Transverse colon (tissue), 4 donors: ENCODE measurements at regions not wholly inside any gene's neighbourhood (a gene's known extent, or its start where the extent isn't known, plus 50 kb on each side); places are given as distances from the start of the nearest gene placed in this dataset.

Experiments used
- DNase-seq: peaks from one replicate; pipeline ENCODE4 v3.0.0-alpha.2; 2019
- H3K27ac ChIP-seq, 4 donors: fragments of 200-600 bp; sonication (generic); 2 replicates each; pipeline ENCODE4 v1.5.1; 2016 to 2018; ENCODE audit warnings: inconsistent platforms in 4 of 4
- H3K27me3 ChIP-seq: fragments of 200-600 bp; sonication (generic); 2 replicates; pipeline ENCODE4 v1.5.1; 2017; ENCODE audit warnings: inconsistent platforms
- H3K36me3 ChIP-seq, 4 donors: fragments of 200-600 bp; sonication (generic); 2 replicates each; pipeline ENCODE4 v1.5.1; 2017 to 2019; ENCODE audit warnings: inconsistent platforms in 4 of 4
- H3K4me1 ChIP-seq, 4 donors: fragments of 200-600 bp; sonication (generic); 2 replicates each; pipeline ENCODE4 v1.5.1; 2017 to 2020; ENCODE audit warnings: inconsistent platforms in 4 of 4
- H3K4me3 ChIP-seq, 4 donors: fragments of 200-600 bp; sonication (generic); 1 replicate in 1 of 4; 2 replicates in 3 of 4; pipeline versions ENCODE4 v1.5.1 to v1.6.1; 2017 to 2019; ENCODE audit warnings: inconsistent platforms in 4 of 4
- H3K9me3 ChIP-seq, 2 donors: fragments of 200-600 bp; sonication (generic); 2 replicates each; pipeline ENCODE4 v1.5.1; 2017 to 2019; ENCODE audit warnings: inconsistent platforms in 2 of 2
- CTCF ChIP-seq, 5 experiments: fragments of 200-600 bp in 3 of 5; fragments of 450-650 bp in 2 of 5; sonication (generic) in 3 of 5; IDR thresholded peaks; 1 replicate in 2 of 5; 2 replicates in 3 of 5; pipeline ENCODE4 v1.5.1; 2016 to 2017; ENCODE audit warnings: antibody characterized with exemption in 5 of 5, inconsistent platforms in 3 of 5, mild to moderate bottlenecking in 2 of 5, moderate library complexity in 1 of 5
- EP300 ChIP-seq: sonication (generic); formaldehyde crosslinking; IDR thresholded peaks from one replicate; pipeline ENCODE4 v1.6.1; 2017; ENCODE audit warnings: antibody characterized with exemption, low read depth
- POLR2A ChIP-seq: fragments of 450-650 bp; IDR thresholded peaks from one replicate; pipeline ENCODE4 v1.6.1; 2016; ENCODE audit warnings: antibody characterized with exemption, mild to moderate bottlenecking, moderate library complexity
- POLR2AphosphoS5 ChIP-seq, 3 donors: sonication (generic); formaldehyde crosslinking; IDR thresholded peaks; one replicate each; pipeline ENCODE4 v1.6.1; 2016; ENCODE audit warnings: antibody characterized with exemption in 3 of 3
- WGBS, 2 donors: methylation state at CpG; one replicate each; pipeline ENCODE4 v1.1.5; 2018; ENCODE audit warnings: low coverage in 1 of 2; 5-methylcytosine and 5-hydroxymethylcytosine counted together
- in situ Hi-C, 4 donors: fragments of 200-750 bp; cut with MboI; loops; one replicate each; pipeline versions ENCODE4 v1.15.0 to v1.15.1; 2017; ENCODE audit warnings: low sequenced_read_pairs in 3 of 4, low pct_ligation_motif_present in 1 of 4, low pct_unique_long_range_greater_than_20kb in 1 of 4
- intact Hi-C: fragments of 100-400 bp; cut with DNase I; formaldehyde crosslinking; loops from one replicate; pipeline ENCODE4 v1.15.1; 2023; ENCODE audit warnings: low total_unique reads

GRCh38 chr18:60555625-60556024 is 183.1 kb upstream of the MC4R start:
- no peaks in the 10 kb centered on the region for H3K4me1 ChIP-seq
- intact Hi-C loops: no loop called here
- H3K9me3 ChIP-seq: no peaks in the 10 kb centered on the region
- H3K36me3 ChIP-seq: no peaks in the 10 kb centered on the region
- H3K27ac ChIP-seq: no peak overlapping the region
- 55 to 62% methylated on average over 4 to 5 of the region's 5 CpGs for WGBS, 2 donors
- no peak overlapping the region for H3K4me3 ChIP-seq
- no peaks in the 10 kb centered on the region for H3K27me3 ChIP-seq
- in situ Hi-C loops: loop anchor here in 3 of 4 donors (10.0 to 25.0 kb wide), 3 partner anchors 571 to 721 kb away; no protein-coding TSS in a partner anchor
- DNase-seq: no peak
- TF ChIP-seq CTCF (IDR thresholded peaks at IDR 0.05): no peak
- no peak for TF ChIP-seq POLR2A
- no peak for TF ChIP-seq EP300
- no peak for TF ChIP-seq POLR2AphosphoS5 (IDR thresholded peaks at IDR 0.05)

GRCh38 chr18:60556326-60556725 is 183.8 kb upstream of the MC4R start:
- Histone ChIP-seq H3K27me3 (no peaks in the 10 kb centered on the region), H3K9me3 (no peaks in the 10 kb centered on the region), H3K36me3 (no peaks in the 10 kb centered on the region), H3K4me3 (no peak overlapping the region), H3K27ac (no peak overlapping the region), H3K4me1 (no peaks in the 10 kb centered on the region)
- DNase-seq: no peak
- WGBS, 2 donors: 86% methylated on average over 1 of the region's 1 CpG; no CpG with 5 or more reads in 1 of the 2 donors
- in situ Hi-C loops (loop anchor here in 3 of 4 donors (10.0 to 25.0 kb wide), 3 partner anchors 572 to 722 kb away; no protein-coding TSS in a partner anchor), intact Hi-C loops (no loop called here)
- TF ChIP-seq POLR2A (no peak), EP300 (no peak), POLR2AphosphoS5 (IDR thresholded peaks at IDR 0.05) (no peak), CTCF (IDR thresholded peaks at IDR 0.05) (no peak)

GRCh38 chr18:60560071-60560470 is 187.5 kb upstream of the MC4R start:
- Histone ChIP-seq H3K27ac (no peak overlapping the region), H3K4me3 (no peak overlapping the region), H3K27me3 (no peaks in the 10 kb centered on the region), H3K4me1 (no peaks in the 10 kb centered on the region), H3K9me3 (no peaks in the 10 kb centered on the region), H3K36me3 (no peaks in the 10 kb centered on the region)
- 23 to 60% methylated on average over 1 to 2 of the region's 2 CpGs for WGBS, 2 donors
- in situ Hi-C loops: loop anchor here in 2 of 4 donors (25.0 kb wide), 1 partner anchor 723 kb away; no protein-coding TSS in a partner anchor
- no peak for DNase-seq
- intact Hi-C loops: no loop called here
- TF ChIP-seq POLR2A (no peak), CTCF (IDR thresholded peaks at IDR 0.05) (no peak), POLR2AphosphoS5 (IDR thresholded peaks at IDR 0.05) (no peak)

- no peak for DNase-seq
- intact Hi-C loops: no loop called here
- TF ChIP-seq POLR2A: no peak
- TF ChIP-seq POLR2AphosphoS5 (IDR thresholded peaks at IDR 0.05): no peak
- TF ChIP-seq CTCF (IDR thresholded peaks at IDR 0.05): no peak
- no peak for TF ChIP-seq EP300
- H3K9me3 ChIP-seq: no peaks in the 10 kb centered on the region
- H3K27ac ChIP-seq: no peak overlapping the region
- no peak overlapping the region for H3K4me3 ChIP-seq
- H3K36me3 ChIP-seq: no peaks in the 10 kb centered on the region
- no peaks in the 10 kb centered on the region for H3K27me3 ChIP-seq
- in situ Hi-C loops: loop anchor here in 2 of 4 donors (25.0 kb wide), 1 partner anchor 726 kb away; no protein-coding TSS in a partner anchor
- H3K4me1 ChIP-seq: no peaks in the 10 kb centered on the region
- WGBS, 2 donors: 75 to 77% methylated on average over 3 of the region's 3 CpGs
Observed at GRCh38 chr18:60563082-60563481, 190.5 kb upstream of the MC4R start.
